Neural crest cell (in vitro differentiated cells): ENCODE measurements at regions not wholly inside any gene's neighbourhood (a gene's known extent, or its start where the extent isn't known, plus 50 kb on each side); places are given as distances from the start of the nearest gene placed in this dataset.

Experiments
- DNase-seq: peaks from one replicate; pipeline ENCODE4 v3.0.0; 2021; ENCODE audit warnings: low read depth, mixed read lengths, low spot score
- H3K27ac Mint-ChIP-seq: one replicate; pipeline ENCODE4 v1.8.0; 2021; ENCODE audit warnings: mild to moderate bottlenecking, mixed read lengths; ENCODE audit not compliant: unreplicated experiment
- H3K27me3 Mint-ChIP-seq: 2 replicates; pipeline ENCODE4 v1.8.0; 2021; ENCODE audit warnings: low read depth, mild to moderate bottlenecking, mixed read lengths
- H3K36me3 Mint-ChIP-seq: 2 replicates; pipeline ENCODE4 v1.8.0; 2021; ENCODE audit warnings: low read depth, mild to moderate bottlenecking, mixed read lengths
- H3K4me1 Mint-ChIP-seq: 2 replicates; pipeline ENCODE4 v1.8.0; 2021; ENCODE audit warnings: mixed read lengths
- H3K4me3 Mint-ChIP-seq: one replicate; pipeline ENCODE4 v1.8.0; 2021; ENCODE audit warnings: mild to moderate bottlenecking, mixed read lengths
- H3K9me3 Mint-ChIP-seq: 2 replicates; pipeline ENCODE4 v1.8.0; 2021; ENCODE audit warnings: mixed read lengths
- TF ChIP-seq, protein P1 (sequence below): fragments of 200-600 bp; sonication (generic); conservative IDR thresholded peaks from 2 replicates; pipeline ENCODE4 v1.5.0; 2021; ENCODE audit warnings: antibody characterized with exemption, mild to moderate bottlenecking

GRCh38 chr7:51455086-51455485 lies 138.5 kb upstream of the COBL start:
- Mint-ChIP-seq H3K4me3 (no peak overlapping the region), H3K4me1 (peaks cover 15% of the 10 kb centered on the region), H3K27me3 (no peaks in the 10 kb centered on the region), H3K36me3 (no peaks in the 10 kb centered on the region), H3K9me3 (no peaks in the 10 kb centered on the region), H3K27ac (no peak overlapping the region)
- TF ChIP-seq, protein P1, sequence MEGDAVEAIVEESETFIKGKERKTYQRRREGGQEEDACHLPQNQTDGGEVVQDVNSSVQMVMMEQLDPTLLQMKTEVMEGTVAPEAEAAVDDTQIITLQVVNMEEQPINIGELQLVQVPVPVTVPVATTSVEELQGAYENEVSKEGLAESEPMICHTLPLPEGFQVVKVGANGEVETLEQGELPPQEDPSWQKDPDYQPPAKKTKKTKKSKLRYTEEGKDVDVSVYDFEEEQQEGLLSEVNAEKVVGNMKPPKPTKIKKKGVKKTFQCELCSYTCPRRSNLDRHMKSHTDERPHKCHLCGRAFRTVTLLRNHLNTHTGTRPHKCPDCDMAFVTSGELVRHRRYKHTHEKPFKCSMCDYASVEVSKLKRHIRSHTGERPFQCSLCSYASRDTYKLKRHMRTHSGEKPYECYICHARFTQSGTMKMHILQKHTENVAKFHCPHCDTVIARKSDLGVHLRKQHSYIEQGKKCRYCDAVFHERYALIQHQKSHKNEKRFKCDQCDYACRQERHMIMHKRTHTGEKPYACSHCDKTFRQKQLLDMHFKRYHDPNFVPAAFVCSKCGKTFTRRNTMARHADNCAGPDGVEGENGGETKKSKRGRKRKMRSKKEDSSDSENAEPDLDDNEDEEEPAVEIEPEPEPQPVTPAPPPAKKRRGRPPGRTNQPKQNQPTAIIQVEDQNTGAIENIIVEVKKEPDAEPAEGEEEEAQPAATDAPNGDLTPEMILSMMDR, result no peak
- DNase-seq, result no peak

DNA sequence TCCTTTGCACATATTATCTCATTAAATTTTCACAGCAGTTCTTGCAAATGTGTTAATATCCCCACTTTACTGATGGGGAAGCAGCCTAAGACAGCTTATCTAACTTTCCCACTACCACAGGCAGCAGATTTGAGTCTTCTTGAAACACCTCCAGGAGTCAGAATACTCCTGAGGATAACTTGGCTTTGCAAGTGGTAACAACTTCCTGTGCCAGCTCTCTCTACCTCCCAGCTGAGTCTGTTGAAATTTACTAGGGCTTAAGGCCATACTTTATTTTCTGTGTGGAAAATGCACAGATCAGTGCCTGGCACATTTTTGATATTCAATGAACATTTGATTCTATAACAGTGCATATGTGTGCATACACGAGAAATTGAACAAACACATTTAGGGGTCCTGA lies 136.1 kb upstream of the COBL start:
- Mint-ChIP-seq H3K27ac (no peak overlapping the region), H3K27me3 (no peaks in the 10 kb centered on the region), H3K4me3 (no peak overlapping the region), H3K4me1 (peaks cover 14% of the 10 kb centered on the region), H3K36me3 (no peaks in the 10 kb centered on the region), H3K9me3 (no peaks in the 10 kb centered on the region)
- DNase-seq, result no peak
- TF ChIP-seq, protein P1, result no peak

DNA sequence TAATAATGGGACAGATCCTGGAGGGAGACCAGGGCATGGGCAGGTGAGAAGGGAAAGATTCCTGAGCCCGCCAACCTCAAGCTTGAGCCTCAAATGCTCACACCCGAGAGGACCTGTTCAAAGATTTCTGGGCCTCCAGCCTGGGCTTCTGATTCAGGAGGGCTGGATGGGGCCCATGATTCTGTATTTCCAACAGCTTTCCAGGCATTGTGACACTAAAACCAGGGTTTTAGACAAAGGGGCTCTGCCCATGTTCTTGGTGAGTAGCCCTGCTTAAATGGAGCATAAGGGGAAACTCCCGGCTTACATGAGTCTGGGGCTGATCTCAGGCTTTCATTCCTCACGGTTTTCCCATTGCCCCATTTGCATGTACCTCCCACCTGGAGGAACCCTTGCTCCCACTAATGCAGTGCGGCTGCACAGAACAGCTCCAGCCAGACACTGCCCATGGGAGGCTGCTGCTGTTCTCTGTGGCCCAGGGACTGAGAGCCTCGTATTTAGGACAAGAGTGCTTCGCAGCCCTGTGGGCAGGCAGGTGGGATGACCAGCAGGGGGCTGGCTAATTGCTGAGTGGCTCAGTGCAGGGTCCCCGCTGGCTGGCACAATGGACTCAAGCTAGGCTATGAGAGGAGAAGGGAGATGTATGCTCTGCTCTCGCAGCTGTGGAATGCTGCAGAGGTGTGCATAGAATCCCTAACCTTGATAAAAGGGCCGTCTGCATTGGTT lies 135.3 kb upstream of the COBL start:
- H3K27me3 Mint-ChIP-seq, result no peaks in the 10 kb centered on the region
- no peaks in the 10 kb centered on the region for H3K9me3 Mint-ChIP-seq
- H3K36me3 Mint-ChIP-seq, result no peaks in the 10 kb centered on the region
- peaks cover 10% of the 10 kb centered on the region for H3K4me1 Mint-ChIP-seq
- no peak overlapping the region for H3K4me3 Mint-ChIP-seq
- no peak overlapping the region for H3K27ac Mint-ChIP-seq
- TF ChIP-seq, protein P1, result peak; percentile 42
- peak; percentile 40 for DNase-seq

- no peaks in the 10 kb centered on the region for H3K36me3 Mint-ChIP-seq
- H3K27me3 Mint-ChIP-seq, result no peaks in the 10 kb centered on the region
- no peak for DNase-seq
- peaks cover 3% of the 10 kb centered on the region for H3K9me3 Mint-ChIP-seq
- TF ChIP-seq, protein P1, result no peak
- no peak overlapping the region for H3K4me3 Mint-ChIP-seq
- H3K4me1 Mint-ChIP-seq, result peaks cover 11% of the 10 kb centered on the region
- H3K27ac Mint-ChIP-seq, result no peak overlapping the region
Measured at GRCh38 chr7:51450541-51450940, 133.9 kb upstream of the COBL start.

- DNase-seq, result no peak
- Mint-ChIP-seq H3K9me3 (peaks cover 9% of the 10 kb centered on the region), H3K4me1 (peaks cover 6% of the 10 kb centered on the region), H3K4me3 (no peak overlapping the region), H3K36me3 (peaks cover 11% of the 10 kb centered on the region), H3K27ac (no peak overlapping the region), H3K27me3 (no peaks in the 10 kb centered on the region)
- TF ChIP-seq, protein P1, result no peak
Measured at GRCh38 chr7:51446785-51447184, 130.2 kb upstream of the COBL start.
